ENCODE measurements at regions not wholly inside any gene's neighbourhood (a gene's known extent, or its start where the extent isn't known, plus 50 kb on each side); places are given as distances from the start of the nearest gene placed in this dataset.
A peak's percentile ranks its signal among the peaks of the same experiment; 100 is the strongest.

- no peaks in the 10 kb centered on the region for H3K79me2 ChIP-seq (ENCODE audit: insufficient read depth, low read length)
- DNase-seq, result no peak
- no peak overlapping the region for H2BK5ac ChIP-seq (ENCODE audit: insufficient read length, low read length)
- no peak overlapping the region for H3K23ac ChIP-seq (ENCODE audit: insufficient read length, low read depth, low read length)
- no peaks in the 10 kb centered on the region for H4K20me1 ChIP-seq (ENCODE audit: control insufficient read depth, insufficient read depth, insufficient read length)
- H3T11ph ChIP-seq (ENCODE audit: low read length), result no peak overlapping the region
- Mint-ChIP-seq H3K4me1 (peaks cover 17 to 22% of the 10 kb centered on the region in 2 experiments), H3K9me3 (no peaks in the 10 kb centered on the region; a peak in 1 of 5 replicates), H3K27ac (no peak overlapping the region; a peak in 1 of 7 replicates), H3K27me3 (ENCODE audit: low read depth) (no peaks in the 10 kb centered on the region), H3K4me3 (no peak overlapping the region), H3K36me3 (ENCODE audit: insufficient read depth in 1 of 3, low read depth in 3 of 3) (no peaks in the 10 kb centered on the region)
- H3K27ac ChIP-seq (ENCODE audit: insufficient read length, low read depth, low read length), result no peak overlapping the region
- peak; percentile 33; the same call in 2 of the 3 replicates for TF ChIP-seq CTCF (conservative IDR thresholded peaks at IDR 0.05)
- H4K5ac ChIP-seq (ENCODE audit: insufficient read length, low read depth, low read length), result no peak overlapping the region
- H3K4me2 ChIP-seq (ENCODE audit: insufficient read depth, insufficient read length, low read length), result no peak overlapping the region
- no peak overlapping the region for H3K18ac ChIP-seq (ENCODE audit: insufficient read length, low read depth, low read length)
- H4K91ac ChIP-seq (ENCODE audit: insufficient read length, low read depth, low read length), result no peak overlapping the region
- H3K27me3 ChIP-seq (ENCODE audit: insufficient read depth, low read length), result no peaks in the 10 kb centered on the region
- H2BK120ac ChIP-seq (ENCODE audit: low read depth, low read length, poor library complexity, severe bottlenecking), result no peak overlapping the region
- no peak overlapping the region for H2BK20ac ChIP-seq (ENCODE audit: low read depth, low read length, poor library complexity, severe bottlenecking)
- H3K4ac ChIP-seq (ENCODE audit: low read depth, low read length), result no peak overlapping the region
- H2BK15ac ChIP-seq (ENCODE audit: low read depth, low read length), result no peak overlapping the region
- H3K9ac ChIP-seq (ENCODE audit: extremely low read depth, insufficient read length, low read length), result no peak overlapping the region
- H2AK5ac ChIP-seq (ENCODE audit: insufficient read length, low read length), result no peak overlapping the region
- no CpG with 5 or more reads among the region's 1 CpG for WGBS (ENCODE audit: extremely low coverage, insufficient read length, low lambda C conversion rate)
- H3K56ac ChIP-seq (ENCODE audit: insufficient read length, low read depth, low read length), result no peak overlapping the region
- H3K79me1 ChIP-seq (ENCODE audit: insufficient read depth, low read depth, low read length, poor library complexity, severe bottlenecking), result no peaks in the 10 kb centered on the region
- no peak overlapping the region for H3K14ac ChIP-seq (ENCODE audit: insufficient read depth, low read length)
- H3K23me2 ChIP-seq (ENCODE audit: insufficient read length, low read depth, low read length, poor library complexity, severe bottlenecking), result no peaks in the 10 kb centered on the region
- H2BK12ac ChIP-seq (ENCODE audit: insufficient read length, low read depth, low read length), result no peak overlapping the region
- H3K4me1 ChIP-seq (ENCODE audit: insufficient read depth, low read length), result peaks cover 3% of the 10 kb centered on the region; the same call in 1 of the 2 replicates
- H4K8ac ChIP-seq (replicated peaks; ENCODE audit: insufficient read length, low read depth, low read length), result no peak overlapping the region
- no peak overlapping the region for H2AFZ ChIP-seq (ENCODE audit: low read length)
- no peaks in the 10 kb centered on the region for H3K9me3 ChIP-seq (ENCODE audit: control insufficient read depth, low read depth, low read length)
Observed at GRCh38 chr3:74067296-74067695, 442.6 kb upstream of the PDZRN3 start.

Measured in H9 (cell line).